Skeletal muscle cell (primary cell): ENCODE measurements at regions not wholly inside any gene's neighbourhood (a gene's known extent, or its start where the extent isn't known, plus 50 kb on each side); places are given as distances from the start of the nearest gene placed in this dataset.

Experiments used
- DNase-seq: peaks from one replicate; pipeline ENCODE4 v3.0.0-alpha.2; 2010; ENCODE audit warnings: low read depth
- H3K4me3 ChIP-seq: 2 replicates; pipeline ENCODE4 v1.5.1; 2011; ENCODE audit warnings: low read depth, mild to moderate bottlenecking, control low read depth, low read length, moderate library complexity

DNA sequence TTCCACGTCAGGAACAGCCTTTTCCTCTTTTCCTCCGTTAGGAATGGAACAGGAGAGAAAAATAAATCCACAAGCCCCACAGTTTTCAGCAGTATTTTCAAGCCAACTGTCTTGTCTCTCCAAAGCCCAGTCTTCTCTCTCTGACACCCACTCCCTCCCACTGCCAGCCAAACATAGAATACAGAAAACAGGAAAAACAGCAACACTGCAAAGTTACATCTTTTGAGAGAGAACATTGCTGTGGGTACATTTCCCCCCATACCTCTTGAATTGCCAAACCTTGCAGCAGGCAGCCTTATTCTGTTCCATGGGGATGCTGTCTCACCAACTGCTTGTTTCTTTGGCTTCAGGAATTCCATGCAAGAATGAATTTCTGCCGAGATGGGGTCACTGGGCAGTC lies 355.7 kb upstream of the UMPS start:
- no peak overlapping the region for H3K4me3 ChIP-seq
- DNase-seq: no peak

DNA sequence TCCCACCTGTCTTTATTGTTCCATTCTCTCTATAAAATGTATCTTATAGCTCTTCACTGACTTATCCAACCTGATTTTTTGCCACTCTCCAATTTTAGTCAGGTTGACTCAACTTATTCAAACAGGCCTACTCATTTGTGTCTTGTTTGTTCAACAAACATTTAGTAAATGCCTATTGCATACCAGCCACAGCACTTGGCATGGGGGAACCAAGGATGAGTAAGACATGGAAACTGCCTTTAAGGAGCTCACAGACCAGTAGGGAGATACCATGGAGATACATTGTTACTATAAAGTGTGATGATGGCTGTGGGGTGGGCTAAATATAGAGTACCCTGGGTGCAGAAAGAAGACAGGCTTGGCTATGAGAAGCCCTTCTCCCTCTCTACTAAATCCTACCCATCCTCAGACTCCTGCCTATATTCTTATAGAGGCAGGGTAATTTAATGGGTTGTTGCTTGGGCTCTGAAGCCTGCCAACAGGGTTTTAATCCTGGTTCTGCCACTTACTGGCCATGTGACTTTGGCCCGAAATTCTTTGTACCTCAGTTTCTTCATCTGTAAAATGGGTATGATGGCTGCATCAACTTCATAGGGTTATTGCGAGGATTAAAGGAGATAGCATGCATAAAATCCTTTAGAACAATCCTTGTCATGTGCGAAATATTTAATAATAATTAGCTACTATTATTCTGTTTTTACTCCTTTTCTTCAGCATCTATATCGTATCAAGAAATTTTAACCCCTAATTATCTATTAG lies 348.5 kb upstream of the UMPS start:
- DNase-seq: no peak
- no peak overlapping the region for H3K4me3 ChIP-seq

DNA sequence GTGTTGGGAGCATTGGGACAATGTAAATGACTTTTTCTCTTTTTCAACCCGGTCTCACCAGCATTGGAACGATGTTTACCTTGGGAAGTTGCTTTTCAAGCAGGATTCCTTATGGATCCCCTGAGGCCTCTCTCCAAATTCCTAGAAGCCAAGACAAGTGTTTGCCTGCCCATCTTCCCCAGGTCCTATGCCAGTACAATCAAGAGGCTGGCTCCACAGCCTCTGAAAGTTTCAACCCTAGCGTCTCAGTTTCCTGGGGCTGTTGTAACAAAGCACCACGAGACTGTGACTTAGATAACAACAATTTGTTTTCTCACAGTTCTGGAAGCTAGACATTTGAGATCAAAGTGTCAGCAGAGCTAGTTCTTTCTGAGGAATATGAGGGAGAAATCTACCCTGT lies 347.2 kb upstream of the UMPS start:
- no peak for DNase-seq
- no peak overlapping the region for H3K4me3 ChIP-seq

DNA sequence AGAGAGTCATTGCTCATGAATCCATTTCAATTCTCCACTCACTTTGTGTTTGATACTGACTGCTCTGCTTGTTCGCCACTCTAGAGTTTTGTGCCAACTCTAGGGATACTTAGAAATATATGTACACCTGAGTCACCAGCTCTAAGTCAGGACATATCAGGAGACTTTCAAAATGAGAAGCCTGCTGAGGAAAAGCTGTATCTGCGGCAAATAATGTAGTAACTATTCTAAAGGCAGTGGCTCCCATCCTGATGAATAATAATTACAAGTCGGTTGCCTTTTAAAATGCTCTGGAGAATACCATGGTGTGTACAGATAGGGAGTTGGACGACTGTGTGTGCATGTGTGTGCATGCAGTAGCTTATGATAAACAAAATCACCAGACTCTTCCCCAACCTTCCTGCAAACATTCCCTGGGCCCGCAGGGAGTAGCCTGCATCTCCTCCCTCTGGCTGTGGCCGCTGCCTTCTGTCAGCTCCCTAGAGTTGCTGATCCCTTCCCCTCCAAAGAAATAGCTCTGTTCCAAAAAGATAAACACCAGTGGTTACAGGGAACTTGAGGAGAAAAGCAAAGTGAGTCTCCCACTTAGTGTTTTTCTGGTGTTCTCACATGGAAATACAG lies 346.3 kb upstream of the UMPS start:
- H3K4me3 ChIP-seq: no peak overlapping the region

DNA sequence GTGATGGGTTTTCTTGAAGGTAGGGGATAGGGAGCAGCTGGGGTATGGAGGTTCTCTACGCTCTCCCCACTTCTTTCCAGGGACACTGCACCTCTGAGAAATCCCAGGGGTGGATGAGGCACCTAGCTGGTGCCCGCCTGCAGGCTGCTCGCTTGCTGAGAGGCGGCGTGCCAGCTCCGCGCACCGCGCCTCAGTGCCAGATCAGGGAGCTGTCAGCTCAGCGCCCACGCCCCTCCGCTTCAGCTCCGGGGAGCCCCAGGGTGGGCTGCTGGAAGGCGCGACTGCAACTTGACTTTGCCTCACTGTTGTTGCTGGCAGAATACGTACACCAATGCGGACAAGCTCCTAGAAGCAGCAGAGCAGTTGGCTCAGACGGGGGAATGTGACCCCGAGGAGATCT lies 345.7 kb upstream of the UMPS start:
- no peak overlapping the region for H3K4me3 ChIP-seq
- no peak for DNase-seq

More for the DNA sequence above, 346.3 kb upstream of the UMPS start:
- DNase-seq: no peak

DNA sequence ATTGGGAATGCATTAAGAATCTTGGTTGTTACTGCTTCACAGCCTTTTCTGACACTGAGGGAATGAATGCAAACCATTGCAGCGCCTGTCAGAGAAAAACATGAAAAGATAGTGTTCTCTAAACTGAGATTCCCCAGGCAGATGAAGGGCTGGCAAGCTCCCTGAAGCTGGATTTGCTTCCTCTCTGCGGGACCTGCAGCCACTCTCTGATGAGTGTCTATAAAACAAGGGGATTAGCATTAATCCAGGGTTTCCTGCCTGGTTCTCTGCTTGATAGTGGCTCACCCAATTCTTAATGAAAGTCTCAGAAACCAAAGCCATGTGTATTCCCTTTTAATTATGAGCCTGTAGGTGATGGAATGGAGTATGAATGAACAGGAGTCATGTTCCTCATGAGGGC lies 344.3 kb upstream of the UMPS start:
- no peak for DNase-seq
- H3K4me3 ChIP-seq: no peak overlapping the region

DNA sequence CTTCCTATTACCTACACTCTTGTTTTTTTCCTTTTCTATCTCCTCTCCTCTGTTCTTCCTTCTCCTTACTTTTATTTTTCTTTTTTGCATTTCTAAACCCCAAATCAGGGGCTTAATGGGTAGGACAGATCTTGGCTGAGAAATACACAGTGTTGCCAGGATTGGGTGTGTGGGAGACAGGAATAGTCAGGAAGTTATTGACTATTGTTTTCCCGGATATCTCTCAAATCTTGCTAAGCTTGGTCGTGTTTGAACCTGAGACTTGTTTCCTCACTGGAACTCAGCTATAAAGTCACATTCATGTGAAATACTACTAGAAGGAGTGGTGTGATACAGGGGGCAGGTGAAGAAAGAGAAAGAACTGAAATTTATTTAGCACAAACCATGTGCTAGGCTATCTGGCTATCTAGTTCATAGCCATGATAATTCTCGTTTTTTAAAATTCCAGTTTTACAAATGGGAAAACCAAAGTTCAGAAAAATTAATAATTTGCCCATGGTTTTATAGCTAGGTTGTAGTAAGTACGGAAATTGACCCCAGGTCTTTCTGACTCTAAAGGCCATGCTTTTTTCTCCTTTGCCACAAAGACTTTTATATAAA lies 343.2 kb upstream of the UMPS start:
- no peak overlapping the region for H3K4me3 ChIP-seq
- no peak for DNase-seq

DNA sequence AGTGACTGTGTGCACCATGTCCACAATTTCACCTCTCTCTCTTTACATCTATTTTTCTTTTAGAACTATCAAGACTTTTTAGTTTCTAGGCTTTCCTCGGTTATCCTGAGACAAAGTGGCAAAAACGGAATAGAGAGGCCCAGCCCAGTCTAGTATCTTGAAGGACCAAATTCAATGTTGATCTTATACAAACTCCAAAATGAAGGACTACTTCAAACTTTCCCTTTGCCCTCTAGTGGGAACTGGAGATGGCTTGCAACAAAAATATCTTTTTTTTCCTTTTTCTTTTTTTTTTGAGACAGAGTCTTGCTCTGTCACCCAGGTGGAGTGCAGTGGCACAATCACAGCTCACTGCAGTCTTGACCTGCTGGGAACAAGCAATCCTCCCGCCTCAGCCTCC lies 338.5 kb upstream of the UMPS start:
- DNase-seq: no peak
- H3K4me3 ChIP-seq: no peak overlapping the region

DNA sequence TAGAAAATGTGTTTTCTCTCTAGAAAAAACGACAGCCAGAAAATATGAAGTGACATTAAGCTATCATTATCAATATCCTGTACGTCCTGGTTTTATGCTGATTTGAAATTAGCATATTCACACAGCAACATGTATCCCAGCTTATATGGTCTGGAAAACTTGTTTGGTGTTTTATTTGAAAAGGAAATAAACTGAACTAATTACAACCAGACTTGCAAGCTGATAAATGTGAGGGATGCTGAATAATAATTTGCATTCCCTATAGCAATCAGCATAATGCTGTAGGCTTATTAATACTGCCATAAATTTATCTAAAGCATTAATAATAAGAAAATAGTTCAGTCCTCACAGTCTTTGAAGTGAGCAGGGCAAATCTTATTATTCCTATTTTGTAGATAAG lies 336.9 kb upstream of the UMPS start:
- no peak for DNase-seq
- H3K4me3 ChIP-seq: no peak overlapping the region

DNA sequence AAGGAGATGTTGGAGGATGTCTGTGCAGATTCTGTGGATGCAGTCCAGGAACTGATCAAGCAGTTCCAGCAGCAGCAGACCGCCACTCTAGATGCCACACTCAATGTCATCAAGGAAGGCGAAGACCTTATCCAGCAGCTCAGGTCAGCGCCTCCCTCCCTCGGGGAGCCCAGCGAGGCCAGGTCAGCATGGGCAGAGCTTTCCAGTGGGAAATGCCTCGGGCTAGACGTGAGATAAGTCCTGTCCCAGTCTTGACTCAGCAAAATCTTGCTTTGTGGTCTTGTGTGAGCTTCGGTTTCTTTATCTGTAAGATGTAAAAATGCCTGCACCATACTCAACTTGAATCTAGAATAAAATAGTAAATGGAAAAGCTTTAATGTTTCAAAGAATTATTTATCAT lies 335.1 kb upstream of the UMPS start:
- no peak for DNase-seq
- no peak overlapping the region for H3K4me3 ChIP-seq

DNA sequence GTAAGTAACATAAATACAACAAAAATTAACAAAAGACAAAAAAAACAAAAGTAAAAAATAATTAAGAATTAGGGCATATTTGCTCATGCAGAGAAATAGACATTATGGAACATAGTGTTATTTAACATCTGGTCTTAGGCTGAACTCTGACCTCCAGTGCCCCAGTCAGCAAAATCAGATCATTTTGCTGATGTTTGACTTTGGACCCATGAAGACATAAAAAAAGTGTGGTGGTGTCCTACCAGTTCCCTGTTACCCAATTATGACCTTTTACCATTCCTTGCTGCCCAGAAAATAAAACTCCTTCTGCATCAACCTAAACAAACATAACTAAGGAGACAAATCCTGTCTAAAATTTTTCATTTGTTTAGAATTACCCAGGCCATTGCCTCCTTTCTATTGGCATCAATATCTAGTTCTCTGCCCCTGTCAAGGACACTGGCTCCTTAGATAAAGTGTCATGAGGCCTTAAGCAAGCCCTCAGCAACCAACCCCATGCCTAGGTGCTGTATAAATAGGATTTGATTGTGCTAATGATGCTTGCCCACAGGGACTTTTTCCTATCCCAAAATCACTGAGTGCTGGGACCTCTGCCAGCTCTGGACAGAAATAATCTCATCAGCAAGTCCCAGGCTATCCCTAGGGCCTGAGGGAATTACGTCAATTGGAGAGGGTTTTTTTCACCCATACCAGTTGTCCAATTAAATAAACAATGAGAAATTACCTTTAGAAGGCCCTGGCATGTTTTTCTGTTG lies 334.5 kb upstream of the UMPS start:
- DNase-seq: no peak

DNA sequence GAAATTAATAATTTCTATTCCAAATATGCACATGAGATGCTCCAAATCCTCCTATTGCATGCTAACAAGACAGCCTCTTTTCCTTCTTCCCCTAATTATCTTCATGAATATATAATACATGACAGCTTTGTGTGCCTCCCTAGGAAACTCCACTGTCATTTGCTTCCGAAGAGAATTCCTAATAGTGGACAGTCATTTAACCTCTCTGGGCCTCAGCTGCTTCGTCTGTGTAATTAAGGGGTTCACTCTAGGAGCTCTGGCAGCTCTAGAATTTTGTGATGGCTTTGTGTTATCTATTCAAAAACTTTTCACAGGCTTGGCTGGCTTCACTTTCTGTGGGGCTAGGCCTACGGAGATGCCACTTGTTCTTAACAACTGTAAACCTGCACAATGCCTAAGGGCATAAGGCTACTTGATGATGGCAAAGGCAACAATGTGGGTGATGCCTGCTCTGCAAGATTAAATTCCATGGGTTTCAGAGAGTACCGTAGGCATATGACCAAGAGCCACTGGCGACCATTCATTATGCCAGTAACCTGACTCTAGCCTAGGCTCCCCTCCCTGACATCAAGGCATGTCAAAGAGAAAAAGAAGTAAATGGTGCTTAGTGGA lies 333.8 kb upstream of the UMPS start:
- no peak for DNase-seq
- H3K4me3 ChIP-seq: no peak overlapping the region

More for the DNA sequence above, 334.5 kb upstream of the UMPS start:
- no peak overlapping the region for H3K4me3 ChIP-seq

DNA sequence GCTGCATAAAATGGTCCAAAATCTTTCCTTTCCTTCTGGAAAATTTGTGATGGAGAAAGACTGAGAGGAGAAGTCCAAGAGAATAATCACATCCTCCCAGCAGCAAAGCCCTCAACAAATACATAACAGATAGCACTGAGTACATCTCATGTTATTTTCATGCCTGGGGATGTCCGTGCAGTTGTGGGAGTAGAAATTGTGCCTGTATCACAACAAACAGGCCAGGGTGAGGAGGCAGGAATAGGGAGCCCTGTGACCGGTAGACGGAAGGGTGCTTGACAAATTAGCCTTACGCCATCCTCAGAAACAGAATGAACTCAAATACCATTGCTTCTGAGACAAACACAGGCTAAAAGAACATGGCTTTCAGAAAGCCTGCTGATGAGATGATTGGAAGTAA lies 333.2 kb upstream of the UMPS start:
- no peak overlapping the region for H3K4me3 ChIP-seq
- no peak for DNase-seq

DNA sequence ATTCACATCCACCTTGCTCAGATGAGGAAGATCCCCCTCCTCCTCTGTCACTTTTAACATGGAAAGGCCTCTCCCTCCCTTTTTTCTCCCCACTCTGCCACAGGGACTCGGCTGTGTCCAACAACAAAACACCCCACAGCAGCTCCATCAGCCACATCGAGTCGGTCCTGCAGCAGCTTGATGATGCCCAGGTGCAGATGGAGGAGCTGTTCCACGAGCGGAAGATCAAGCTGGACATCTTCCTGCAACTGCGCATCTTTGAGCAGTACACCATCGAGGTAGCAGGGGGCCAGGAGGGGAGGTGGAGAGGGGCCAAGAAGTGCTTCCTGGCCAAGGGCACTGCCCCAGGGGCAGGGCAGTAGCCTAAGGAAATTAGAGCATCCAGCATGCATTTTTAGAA lies 331.7 kb upstream of the UMPS start:
- H3K4me3 ChIP-seq: no peak overlapping the region
- DNase-seq: no peak

DNA sequence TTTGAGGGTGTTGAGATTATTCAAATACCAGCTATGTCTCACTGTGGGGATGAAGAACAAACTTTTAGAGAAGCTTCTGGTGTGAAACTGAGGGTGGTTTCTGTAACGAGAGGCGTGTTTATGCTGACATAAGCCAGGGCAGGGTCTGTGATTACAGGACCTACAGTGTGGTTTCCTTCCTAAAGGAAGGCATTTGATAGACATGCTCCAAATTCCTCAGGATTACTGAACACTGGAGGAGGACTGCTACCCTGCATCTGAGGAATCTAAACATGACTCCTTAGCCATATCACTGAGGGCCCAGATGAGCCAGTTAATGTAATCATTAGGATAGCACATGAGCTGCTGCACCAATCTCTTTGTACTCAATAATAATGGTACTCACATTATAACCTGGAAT lies 328.4 kb upstream of the UMPS start:
- no peak overlapping the region for H3K4me3 ChIP-seq

DNA sequence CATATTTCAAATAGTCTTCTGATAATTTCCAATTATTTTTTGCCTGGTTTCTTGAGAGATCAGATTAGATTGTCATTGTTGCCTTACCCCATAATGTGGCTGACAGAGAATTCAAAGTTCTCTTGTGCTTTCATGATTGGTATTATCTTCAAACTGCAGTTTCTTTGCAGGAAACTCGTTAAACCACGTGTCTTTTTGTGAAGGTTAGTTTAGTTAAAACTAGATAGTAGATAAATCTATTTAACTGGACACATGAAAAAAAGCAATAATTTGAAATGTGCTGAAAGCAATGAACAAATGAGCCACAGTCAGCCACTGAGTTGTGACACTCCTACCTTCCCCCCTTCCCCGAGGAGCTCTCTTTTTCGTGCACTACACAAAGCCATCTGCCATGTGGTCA lies 327.5 kb upstream of the UMPS start:
- no peak for DNase-seq

More for the DNA sequence above, 328.4 kb upstream of the UMPS start:
- no peak for DNase-seq

DNA sequence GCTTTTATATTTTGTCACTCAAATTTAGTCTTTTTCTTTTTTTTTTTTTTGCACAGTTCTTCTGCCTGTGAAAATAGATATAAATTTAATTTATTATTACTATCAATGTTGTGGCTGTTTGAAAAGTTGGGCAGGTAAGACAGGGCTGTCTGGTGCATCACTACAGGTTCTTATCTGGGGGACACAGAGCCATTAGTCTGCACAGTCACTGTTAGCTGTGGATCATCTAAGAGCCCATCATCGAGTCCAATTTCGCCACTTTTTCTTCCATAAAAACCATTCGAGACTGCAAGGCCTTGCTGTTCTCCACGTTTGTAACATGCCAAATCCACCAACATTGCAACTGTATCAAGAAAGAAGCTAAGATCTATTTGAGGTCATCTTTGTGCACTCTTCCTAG lies 325.6 kb upstream of the UMPS start:
- H3K4me3 ChIP-seq: no peak overlapping the region
- DNase-seq: no peak

More for the DNA sequence above, 327.5 kb upstream of the UMPS start:
- no peak overlapping the region for H3K4me3 ChIP-seq

DNA sequence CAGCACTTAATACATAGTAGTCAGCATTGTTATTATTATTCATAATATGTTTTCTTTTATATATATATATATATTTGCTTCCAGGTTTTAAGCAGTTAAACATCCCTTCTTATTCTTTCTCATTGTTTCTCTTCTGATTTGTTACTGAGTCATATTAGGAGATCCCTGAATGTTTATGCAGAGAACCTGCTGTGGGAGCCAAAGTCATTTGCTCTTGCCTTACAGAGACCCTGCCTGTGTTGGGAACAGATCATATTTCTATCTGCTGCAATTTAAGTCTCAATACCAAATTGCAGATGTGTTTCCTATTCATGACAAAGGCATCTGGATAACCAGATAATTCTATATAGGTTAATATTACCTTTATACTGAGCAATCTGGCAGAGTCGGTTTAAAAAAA lies 323.0 kb upstream of the UMPS start:
- no peak for DNase-seq
- no peak overlapping the region for H3K4me3 ChIP-seq

DNA sequence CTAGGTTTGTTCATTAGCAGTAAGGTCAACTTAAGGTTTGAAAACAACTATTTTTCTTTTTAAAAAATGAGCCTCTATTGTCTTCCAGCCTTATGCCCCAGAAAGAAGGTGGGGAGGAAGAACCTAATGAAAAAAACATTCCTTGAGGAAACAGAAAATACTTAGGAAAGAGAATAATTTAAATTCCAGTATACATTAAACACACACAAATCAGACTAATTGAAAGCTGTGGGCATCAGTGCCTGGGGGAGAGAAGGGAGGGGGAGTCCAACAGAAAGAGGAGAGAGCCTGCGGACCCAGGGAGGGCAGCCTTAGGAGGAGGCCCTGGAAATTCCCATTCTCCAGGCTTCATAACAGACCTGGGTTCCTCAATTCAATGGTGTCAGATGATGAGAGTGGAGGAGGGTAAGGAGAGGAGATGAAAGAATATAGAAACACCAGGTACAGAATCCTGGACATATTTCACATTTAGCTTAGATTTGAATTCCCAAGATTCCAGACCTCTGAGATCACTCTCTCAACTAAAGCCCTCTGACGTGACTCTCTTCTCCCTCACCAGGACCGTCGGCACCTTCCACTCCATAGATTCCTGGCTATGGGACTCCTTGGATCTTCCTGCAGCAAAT lies 320.5 kb upstream of the UMPS start:
- DNase-seq: no peak
- no peak overlapping the region for H3K4me3 ChIP-seq
